RWPE2 (cell line): ENCODE measurements at regions not wholly inside any gene's neighbourhood (a gene's known extent, or its start where the extent isn't known, plus 50 kb on each side); places are given as distances from the start of the nearest gene placed in this dataset.
"Not testable (repeated sequence)": the region's sequence is repeated elsewhere in the genome, so short reads cannot be mapped to it uniquely, and the experiment has no call there.

Experiments used
- ATAC-seq: fragments of 200-7000 bp; cut with Tn5 transposase; 3 replicates; pipeline ENCODE4 v1.9.1; 2021; ENCODE audit warnings: low read depth
- DNase-seq: peaks from one replicate; pipeline ENCODE4 v3.0.0-alpha.2; 2020; ENCODE audit warnings: low spot score
- H3K27ac ChIP-seq: fragments of 450-650 bp; 2 replicates; pipeline ENCODE4 v1.5.1; 2017; ENCODE audit warnings: mild to moderate bottlenecking; ENCODE audit not compliant: poor library complexity, severe bottlenecking
- H3K27me3 ChIP-seq: fragments of 250-450 bp; sonication (Bioruptor Pico); 2 replicates; pipeline ENCODE4 v1.5.1; 2021; ENCODE audit warnings: mild to moderate bottlenecking, moderate library complexity; ENCODE audit not compliant: insufficient read depth, poor library complexity, severe bottlenecking
- H3K36me3 ChIP-seq: fragments of 250-450 bp; sonication (Bioruptor Pico); 2 replicates; pipeline ENCODE4 v1.5.1; 2020; ENCODE audit warnings: low read depth, mild to moderate bottlenecking, moderate library complexity
- H3K4me1 ChIP-seq: fragments of 250-450 bp; sonication (Bioruptor Pico); 2 replicates; pipeline ENCODE4 v1.5.1; 2021; ENCODE audit warnings: mild to moderate bottlenecking, moderate library complexity; ENCODE audit not compliant: insufficient read depth, poor library complexity, severe bottlenecking
- H3K4me3 ChIP-seq: fragments of 250-450 bp; sonication (Bioruptor Pico); 2 replicates; pipeline ENCODE4 v1.5.1; 2021; ENCODE audit warnings: mild to moderate bottlenecking, moderate library complexity; ENCODE audit not compliant: severe bottlenecking
- H3K9me3 ChIP-seq: fragments of 250-450 bp; sonication (Bioruptor Pico); 2 replicates; pipeline ENCODE4 v1.5.1; 2021; ENCODE audit warnings: mild to moderate bottlenecking, moderate library complexity; ENCODE audit not compliant: severe bottlenecking
- TF ChIP-seq, protein P1 (sequence below): fragments of 450-650 bp; IDR thresholded peaks from one replicate; pipeline ENCODE4 v1.5.1; 2017; ENCODE audit warnings: mild to moderate bottlenecking, moderate library complexity; ENCODE audit not compliant: poor library complexity, severe bottlenecking

DNA sequence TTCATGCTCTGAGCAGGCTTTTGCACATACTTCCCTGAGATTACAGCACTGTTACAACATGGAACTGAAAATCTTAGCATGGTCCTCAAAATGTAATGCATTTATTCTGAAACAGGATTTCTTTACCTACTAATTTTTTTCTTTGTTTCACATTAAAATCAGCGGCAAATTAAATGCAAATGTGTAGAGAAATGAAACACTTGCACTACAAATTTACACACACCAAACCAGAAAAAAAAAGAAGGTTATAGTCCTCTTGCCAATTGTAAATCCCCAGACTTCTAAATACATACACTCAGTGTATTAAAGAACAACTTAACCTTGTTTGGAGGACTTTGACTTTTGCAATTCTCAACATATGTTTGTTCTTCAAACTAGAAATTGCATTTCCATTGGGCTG lies 210.9 kb upstream of the TBX18 start:
- H3K9me3 ChIP-seq: no peaks in the 10 kb centered on the region
- peaks cover 3% of the 10 kb centered on the region for H3K4me1 ChIP-seq
- TF ChIP-seq, protein P1, sequence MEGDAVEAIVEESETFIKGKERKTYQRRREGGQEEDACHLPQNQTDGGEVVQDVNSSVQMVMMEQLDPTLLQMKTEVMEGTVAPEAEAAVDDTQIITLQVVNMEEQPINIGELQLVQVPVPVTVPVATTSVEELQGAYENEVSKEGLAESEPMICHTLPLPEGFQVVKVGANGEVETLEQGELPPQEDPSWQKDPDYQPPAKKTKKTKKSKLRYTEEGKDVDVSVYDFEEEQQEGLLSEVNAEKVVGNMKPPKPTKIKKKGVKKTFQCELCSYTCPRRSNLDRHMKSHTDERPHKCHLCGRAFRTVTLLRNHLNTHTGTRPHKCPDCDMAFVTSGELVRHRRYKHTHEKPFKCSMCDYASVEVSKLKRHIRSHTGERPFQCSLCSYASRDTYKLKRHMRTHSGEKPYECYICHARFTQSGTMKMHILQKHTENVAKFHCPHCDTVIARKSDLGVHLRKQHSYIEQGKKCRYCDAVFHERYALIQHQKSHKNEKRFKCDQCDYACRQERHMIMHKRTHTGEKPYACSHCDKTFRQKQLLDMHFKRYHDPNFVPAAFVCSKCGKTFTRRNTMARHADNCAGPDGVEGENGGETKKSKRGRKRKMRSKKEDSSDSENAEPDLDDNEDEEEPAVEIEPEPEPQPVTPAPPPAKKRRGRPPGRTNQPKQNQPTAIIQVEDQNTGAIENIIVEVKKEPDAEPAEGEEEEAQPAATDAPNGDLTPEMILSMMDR: no peak
- no peaks in the 10 kb centered on the region for H3K27me3 ChIP-seq
- no peak overlapping the region for H3K4me3 ChIP-seq
- no peak overlapping the region for H3K27ac ChIP-seq
- DNase-seq (no peak), ATAC-seq (no peak)
- H3K36me3 ChIP-seq: no peaks in the 10 kb centered on the region

DNA sequence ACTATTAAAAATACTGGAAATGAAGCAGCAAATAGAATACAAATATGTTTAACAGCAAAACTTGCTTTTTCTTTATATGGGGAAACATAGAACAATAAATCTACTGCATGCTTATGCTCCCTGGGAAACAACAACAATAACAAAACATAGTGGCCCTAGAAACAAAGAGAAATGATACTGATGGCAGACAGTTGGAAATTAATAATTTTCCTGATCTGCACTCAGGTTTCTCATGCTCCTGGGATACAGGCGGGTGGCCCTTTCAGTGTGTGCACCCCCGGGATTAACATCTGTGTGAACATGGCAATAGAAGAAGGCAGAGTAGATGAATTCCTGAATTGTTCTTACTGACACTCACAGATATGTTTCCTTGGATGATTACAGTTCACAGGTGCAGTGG lies 209.2 kb upstream of the TBX18 start:
- no peaks in the 10 kb centered on the region for H3K36me3 ChIP-seq
- TF ChIP-seq, protein P1: no peak
- H3K9me3 ChIP-seq: no peaks in the 10 kb centered on the region
- H3K4me1 ChIP-seq: peaks cover 3% of the 10 kb centered on the region
- H3K27me3 ChIP-seq: no peaks in the 10 kb centered on the region
- H3K4me3 ChIP-seq: no peak overlapping the region
- ATAC-seq (no peak), DNase-seq (no peak)
- H3K27ac ChIP-seq: no peak overlapping the region

DNA sequence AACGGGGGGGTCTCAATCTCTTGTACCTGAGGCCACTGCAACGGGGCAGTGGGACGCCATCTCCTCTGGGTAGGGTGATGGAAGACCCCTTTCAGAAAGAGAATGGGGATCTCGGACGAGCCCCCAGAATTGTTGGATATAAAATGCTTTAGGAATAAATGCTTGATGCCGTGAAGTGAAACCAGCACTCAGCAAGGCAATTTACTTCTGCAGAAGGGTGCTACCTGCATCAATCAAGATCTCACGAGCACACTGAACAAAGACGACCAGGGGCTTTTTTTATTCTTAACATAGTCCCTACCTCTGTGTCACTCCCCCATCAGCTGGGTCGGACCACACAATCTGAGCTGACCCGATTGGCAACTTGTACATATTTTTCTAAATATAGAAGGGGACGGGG lies 203.6 kb upstream of the TBX18 start:
- DNase-seq: no peak
- H3K4me1 ChIP-seq: no peaks in the 10 kb centered on the region
- H3K36me3 ChIP-seq: no peaks in the 10 kb centered on the region
- TF ChIP-seq, protein P1: no peak
- H3K9me3 ChIP-seq: peaks cover 2% of the 10 kb centered on the region
- H3K27ac ChIP-seq: no peak overlapping the region
- H3K27me3 ChIP-seq: no peaks in the 10 kb centered on the region
- H3K4me3 ChIP-seq: no peak overlapping the region
- no peak for ATAC-seq

DNA sequence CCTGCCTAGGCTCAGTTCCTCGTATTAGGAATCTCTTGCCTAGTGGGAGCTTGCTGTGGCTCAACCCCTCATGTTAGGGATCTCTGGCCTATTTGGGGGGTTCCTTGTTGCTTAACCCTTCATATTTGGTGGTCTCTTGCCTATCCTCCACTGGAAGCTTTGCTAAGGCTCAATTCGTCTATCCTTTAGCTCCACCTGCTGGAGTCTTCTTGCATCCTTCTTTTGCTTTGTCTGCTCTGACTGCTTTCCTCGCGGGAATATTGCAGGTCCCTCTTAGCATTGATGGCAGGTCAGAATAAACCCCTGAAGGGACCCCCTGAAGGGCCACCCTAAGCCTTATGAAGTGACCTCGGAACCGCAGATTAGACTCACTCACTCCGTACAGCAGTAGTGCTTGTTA lies 203.0 kb upstream of the TBX18 start:
- ATAC-seq (no peak), DNase-seq (no peak)

DNA sequence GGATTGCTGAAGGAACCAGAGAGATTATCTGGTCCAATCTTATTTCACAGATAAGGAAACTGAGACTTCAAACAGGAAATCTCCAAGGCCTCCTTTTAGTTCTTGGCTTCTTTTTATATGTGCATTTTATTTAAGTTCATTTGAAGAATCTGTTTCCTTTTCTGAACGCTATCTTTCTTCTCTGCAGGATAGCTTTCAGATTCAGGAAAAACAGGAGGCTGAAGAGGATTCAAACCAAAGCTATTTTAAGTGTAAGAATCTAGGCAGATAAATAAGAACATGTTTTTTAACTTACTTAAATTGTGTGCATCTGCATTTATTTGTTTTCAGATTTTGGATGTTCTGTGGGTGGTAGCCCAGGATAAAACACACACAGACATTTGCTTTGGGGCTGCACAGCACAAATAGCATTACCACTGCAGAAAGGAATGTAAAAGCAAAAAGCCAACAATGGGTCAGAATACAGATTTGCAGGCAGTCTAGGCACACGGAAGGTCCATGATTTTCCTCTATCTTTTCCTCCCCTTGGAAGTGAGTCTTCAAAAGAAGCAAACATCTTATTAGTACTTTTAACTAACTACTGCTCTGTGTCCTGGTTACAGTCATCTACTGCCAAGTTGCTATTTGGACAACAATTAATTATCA lies 188.8 kb upstream of the TBX18 start:
- no peaks in the 10 kb centered on the region for H3K36me3 ChIP-seq
- no peak overlapping the region for H3K4me3 ChIP-seq
- TF ChIP-seq, protein P1: no peak
- no peaks in the 10 kb centered on the region for H3K4me1 ChIP-seq
- H3K9me3 ChIP-seq: peaks cover 4% of the 10 kb centered on the region
- no peak for DNase-seq
- H3K27ac ChIP-seq: no peak overlapping the region
- H3K27me3 ChIP-seq: no peaks in the 10 kb centered on the region
- ATAC-seq: no peak

More for the DNA sequence above, 203.0 kb upstream of the TBX18 start:
- H3K4me3 ChIP-seq: no peak overlapping the region
- peaks cover 2% of the 10 kb centered on the region for H3K9me3 ChIP-seq
- TF ChIP-seq, protein P1: peak; percentile 60
- no peaks in the 10 kb centered on the region for H3K4me1 ChIP-seq
- H3K36me3 ChIP-seq: no peaks in the 10 kb centered on the region
- no peak overlapping the region for H3K27ac ChIP-seq
- no peaks in the 10 kb centered on the region for H3K27me3 ChIP-seq

DNA sequence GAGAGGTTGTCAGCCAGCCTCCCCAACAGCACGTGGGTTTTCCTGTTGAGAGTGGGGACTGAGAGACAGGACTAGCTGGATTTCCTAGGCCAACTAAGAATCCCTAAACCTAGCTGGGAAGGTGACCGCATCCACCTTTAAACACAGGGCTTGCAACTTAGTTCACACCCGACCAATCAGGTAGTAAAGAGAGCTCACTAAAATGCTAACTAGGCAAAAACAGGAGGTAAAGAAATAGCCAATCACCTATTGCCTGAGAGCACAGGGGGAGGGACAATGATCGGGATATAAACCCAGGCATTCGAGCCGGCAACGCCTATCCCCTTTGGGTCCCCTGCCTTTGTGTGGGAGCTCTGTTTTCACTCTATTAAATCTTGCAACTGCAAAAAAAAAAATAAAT lies 180.5 kb upstream of the TBX18 start:
- not testable (repeated sequence) for H3K4me3 ChIP-seq, DNase-seq, H3K9me3 ChIP-seq, H3K27ac ChIP-seq, H3K4me1 ChIP-seq, ATAC-seq, H3K27me3 ChIP-seq, H3K36me3 ChIP-seq
